ENCODE measurements at regions not wholly inside any gene's neighbourhood (a gene's known extent, or its start where the extent isn't known, plus 50 kb on each side); places are given as distances from the start of the nearest gene placed in this dataset.

DNA sequence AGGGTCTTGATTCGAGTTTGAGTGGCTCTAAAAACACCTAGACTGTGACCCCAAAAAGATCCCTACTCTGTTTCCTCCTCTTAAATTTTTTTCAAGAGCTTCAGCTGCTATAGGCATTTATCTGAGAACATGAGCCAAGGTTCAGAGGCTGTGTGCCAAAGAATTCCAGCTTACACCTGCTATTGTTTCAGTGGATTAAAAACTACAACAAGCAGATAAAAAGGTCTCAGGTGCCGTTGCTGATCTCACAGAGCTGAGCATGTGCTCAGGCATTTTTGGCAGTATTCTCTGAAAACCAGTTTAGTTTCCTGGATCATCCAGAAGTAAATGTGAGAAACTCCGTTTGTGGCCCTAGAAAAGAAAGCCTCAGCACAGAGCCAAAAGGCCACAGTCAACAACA is 349.2 kb downstream of the DEPDC1B start:
- H3K4me3 ChIP-seq, result no peak overlapping the region
- H3K9me3 ChIP-seq, result no peaks in the 10 kb centered on the region
- H3K27me3 ChIP-seq, result no peaks in the 10 kb centered on the region
- DNase-seq (ENCODE audit: low spot score in 2 of 2), result no peak
- H3K4me1 ChIP-seq, result no peaks in the 10 kb centered on the region
- H3K27ac ChIP-seq, result no peak overlapping the region
- TF ChIP-seq, protein P1, sequence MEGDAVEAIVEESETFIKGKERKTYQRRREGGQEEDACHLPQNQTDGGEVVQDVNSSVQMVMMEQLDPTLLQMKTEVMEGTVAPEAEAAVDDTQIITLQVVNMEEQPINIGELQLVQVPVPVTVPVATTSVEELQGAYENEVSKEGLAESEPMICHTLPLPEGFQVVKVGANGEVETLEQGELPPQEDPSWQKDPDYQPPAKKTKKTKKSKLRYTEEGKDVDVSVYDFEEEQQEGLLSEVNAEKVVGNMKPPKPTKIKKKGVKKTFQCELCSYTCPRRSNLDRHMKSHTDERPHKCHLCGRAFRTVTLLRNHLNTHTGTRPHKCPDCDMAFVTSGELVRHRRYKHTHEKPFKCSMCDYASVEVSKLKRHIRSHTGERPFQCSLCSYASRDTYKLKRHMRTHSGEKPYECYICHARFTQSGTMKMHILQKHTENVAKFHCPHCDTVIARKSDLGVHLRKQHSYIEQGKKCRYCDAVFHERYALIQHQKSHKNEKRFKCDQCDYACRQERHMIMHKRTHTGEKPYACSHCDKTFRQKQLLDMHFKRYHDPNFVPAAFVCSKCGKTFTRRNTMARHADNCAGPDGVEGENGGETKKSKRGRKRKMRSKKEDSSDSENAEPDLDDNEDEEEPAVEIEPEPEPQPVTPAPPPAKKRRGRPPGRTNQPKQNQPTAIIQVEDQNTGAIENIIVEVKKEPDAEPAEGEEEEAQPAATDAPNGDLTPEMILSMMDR (IDR thresholded peaks at IDR 0.05), result no peak
- TF ChIP-seq POLR2A (IDR thresholded peaks at IDR 0.05) (no peak), EP300 (IDR thresholded peaks at IDR 0.05) (no peak), POLR2AphosphoS5 (IDR thresholded peaks at IDR 0.05) (no peak)
- no peaks in the 10 kb centered on the region for H3K36me3 ChIP-seq
- 52% methylated on average over 3 of the region's 3 CpGs for WGBS

GRCh38 chr5:60349891-60350415 is 350.0 kb downstream of the DEPDC1B start:
- no peak for DNase-seq (ENCODE audit: low spot score in 2 of 2)
- TF ChIP-seq, protein P1 (IDR thresholded peaks at IDR 0.05), result no peak
- no peak for TF ChIP-seq EP300 (IDR thresholded peaks at IDR 0.05)
- no peak for TF ChIP-seq POLR2A (IDR thresholded peaks at IDR 0.05)
- TF ChIP-seq POLR2AphosphoS5 (IDR thresholded peaks at IDR 0.05), result no peak
- 79% methylated on average over 2 of the region's 2 CpGs for WGBS

DNA sequence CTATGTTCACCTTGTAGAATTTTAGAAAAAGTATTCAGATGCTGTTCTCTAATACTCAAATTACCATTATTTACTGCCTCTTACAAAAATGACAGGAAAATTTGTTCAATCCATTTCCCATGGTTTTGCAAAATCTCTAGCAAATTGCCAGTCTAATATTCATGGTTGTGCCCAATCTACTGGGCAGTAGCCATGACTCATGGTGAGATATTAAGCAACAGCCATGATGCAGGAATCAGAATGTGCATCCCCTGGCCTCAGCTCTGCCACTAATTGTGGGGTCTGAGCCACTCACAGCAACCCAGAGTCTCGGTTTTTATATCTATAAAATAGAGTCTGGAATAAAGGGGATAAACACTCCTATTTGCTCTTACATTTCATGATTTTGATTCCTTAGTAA is 353.6 kb downstream of the DEPDC1B start:
- Histone ChIP-seq H3K27me3 (no peaks in the 10 kb centered on the region), H3K4me3 (no peak overlapping the region)

More at GRCh38 chr5:60349891-60350415, 350.0 kb downstream of the DEPDC1B start:
- Histone ChIP-seq H3K27ac (no peak overlapping the region), H3K36me3 (no peaks in the 10 kb centered on the region), H3K4me1 (no peaks in the 10 kb centered on the region), H3K9me3 (no peaks in the 10 kb centered on the region), H3K27me3 (no peaks in the 10 kb centered on the region), H3K4me3 (no peak overlapping the region)

DNA sequence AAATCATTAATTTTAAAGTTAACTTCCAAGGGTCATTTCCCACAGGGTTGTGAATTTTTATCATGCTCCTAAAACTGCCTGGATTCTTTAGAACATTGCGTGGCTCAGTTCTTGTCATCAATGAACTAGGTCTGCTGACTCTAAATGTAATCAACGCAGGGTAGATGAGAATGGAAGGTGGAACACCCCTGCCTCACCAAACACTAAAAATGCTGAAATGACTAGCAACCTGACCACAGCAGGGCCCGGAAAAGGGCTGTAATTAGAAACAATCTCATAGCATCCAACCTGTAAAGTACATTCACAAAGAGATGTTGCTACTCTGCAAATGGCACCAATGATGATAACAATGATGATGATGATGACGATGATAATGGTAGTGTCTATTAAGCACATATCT is 356.9 kb downstream of the DEPDC1B start:
- Histone ChIP-seq H3K27me3 (no peaks in the 10 kb centered on the region), H3K9me3 (no peaks in the 10 kb centered on the region), H3K36me3 (no peaks in the 10 kb centered on the region), H3K4me1 (peaks cover 12% of the 10 kb centered on the region), H3K4me3 (no peak overlapping the region), H3K27ac (no peak overlapping the region)
- no peak for TF ChIP-seq POLR2A (IDR thresholded peaks at IDR 0.05)
- no peak for TF ChIP-seq POLR2AphosphoS5 (IDR thresholded peaks at IDR 0.05)
- TF ChIP-seq, protein P1 (IDR thresholded peaks at IDR 0.05), result no peak
- DNase-seq (ENCODE audit: low spot score in 2 of 2), result no peak
- WGBS, result 90% methylated on average over 4 of the region's 4 CpGs

More for the DNA sequence above, 353.6 kb downstream of the DEPDC1B start:
- TF ChIP-seq, protein P1 (IDR thresholded peaks at IDR 0.05), result no peak
- TF ChIP-seq POLR2AphosphoS5 (IDR thresholded peaks at IDR 0.05) (no peak), POLR2A (IDR thresholded peaks at IDR 0.05) (no peak), EP300 (IDR thresholded peaks at IDR 0.05) (no peak)
- Histone ChIP-seq H3K4me1 (no peaks in the 10 kb centered on the region), H3K36me3 (no peaks in the 10 kb centered on the region), H3K27ac (no peak overlapping the region), H3K9me3 (no peaks in the 10 kb centered on the region)
- WGBS, result 81% methylated on average over 1 of the region's 1 CpG
- no peak for DNase-seq (ENCODE audit: low spot score in 2 of 2)

DNA sequence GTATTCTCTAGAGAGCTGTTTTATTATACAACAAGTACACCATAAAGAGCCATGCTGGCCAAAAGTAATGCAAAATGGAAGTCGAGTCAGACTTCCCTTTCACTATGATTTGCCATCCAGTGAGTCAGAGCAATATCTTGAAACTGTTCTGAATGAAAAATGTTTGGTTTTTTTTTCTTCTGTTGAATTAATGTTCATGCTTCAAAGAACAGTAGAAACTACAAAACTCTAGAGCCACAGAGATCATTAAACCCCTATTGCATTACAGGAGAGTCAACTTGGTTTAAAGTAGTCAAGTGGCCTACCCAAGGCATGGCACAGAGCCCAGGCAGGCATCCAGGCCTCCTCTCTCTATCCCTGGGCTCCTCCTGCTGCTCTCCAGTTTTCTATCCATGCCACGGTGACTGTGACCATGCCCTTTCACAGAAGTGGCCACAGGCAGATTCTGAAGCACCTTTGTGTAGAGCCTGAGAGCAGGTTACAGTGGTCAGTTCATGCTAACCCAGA is 358.9 kb downstream of the DEPDC1B start:
- Histone ChIP-seq H3K9me3 (no peaks in the 10 kb centered on the region), H3K36me3 (no peaks in the 10 kb centered on the region), H3K27me3 (no peaks in the 10 kb centered on the region), H3K27ac (no peak overlapping the region), H3K4me1 (peaks cover 12% of the 10 kb centered on the region), H3K4me3 (no peak overlapping the region)
- WGBS, result 68% methylated on average over 2 of the region's 2 CpGs
- TF ChIP-seq EP300 (IDR thresholded peaks at IDR 0.05), result no peak
- TF ChIP-seq POLR2AphosphoS5 (IDR thresholded peaks at IDR 0.05), result no peak
- TF ChIP-seq POLR2A (IDR thresholded peaks at IDR 0.05), result no peak
- TF ChIP-seq, protein P1 (IDR thresholded peaks at IDR 0.05), result no peak
- no peak for DNase-seq (ENCODE audit: low spot score in 2 of 2)

Data from suprapubic skin (tissue), 4 donors.